PC-3 (cell line): ENCODE measurements at regions not wholly inside any gene's neighbourhood (a gene's known extent, or its start where the extent isn't known, plus 50 kb on each side); places are given as distances from the start of the nearest gene placed in this dataset.

Experiments used
- ATAC-seq: fragments of 200-7000 bp; cut with Tn5 transposase; 2 replicates; pipeline ENCODE4 v1.9.1; 2020; ENCODE audit warnings: mild to moderate bottlenecking, moderate library complexity
- BruUV-seq: library from RNA; stranded (reverse); fragments of 400-500 nt; replicated peaks from 2 replicates; lab custom pipeline; 2021; lab: Mats Ljungman, UMichigan
- CTCF ChIA-PET: fragments of 300-600 bp; sonication (Branson Sonifier 250); formaldehyde crosslinking; loops from one replicate; lab custom pipeline; 2022; ENCODE audit warnings: antibody characterized with exemption; lab: Charles Lee
- POLR2A ChIA-PET: fragments of 300-600 bp; sonication (Branson Sonifier 250); formaldehyde crosslinking; loops from one replicate; lab custom pipeline; 2022; ENCODE audit warnings: antibody characterized with exemption; ENCODE audit not compliant: unreplicated experiment; lab: Charles Lee
- DNase-seq: peaks from one replicate; pipeline ENCODE4 v3.0.0-alpha.2; 2015
- H2AFZ ChIP-seq: fragments of 300-600 bp; sonication (generic); 2 replicates; pipeline ENCODE4 v1.6.0; 2016; ENCODE audit warnings: antibody characterized with exemption, low read length
- H3F3A ChIP-seq: fragments of 300-600 bp; sonication (generic); one replicate; pipeline ENCODE4 v1.6.0; 2017; ENCODE audit warnings: antibody characterized with exemption, low read length, control low read depth, mild to moderate bottlenecking; ENCODE audit not compliant: unreplicated experiment
- H3K27ac ChIP-seq: fragments of 300-600 bp; sonication (generic); 2 replicates; pipeline ENCODE4 v1.5.1; 2016; ENCODE audit warnings: mild to moderate bottlenecking, low read length
- H3K27me3 ChIP-seq: fragments of 300-600 bp; sonication (generic); 2 replicates; pipeline ENCODE4 v1.6.1; 2016; ENCODE audit warnings: low read length, mixed read lengths
- H3K36me3 ChIP-seq: fragments of 300-600 bp; sonication (generic); 2 replicates; pipeline ENCODE4 v1.6.1; 2016; ENCODE audit warnings: low read depth, mixed run types, low read length, mixed read lengths
- H3K4me1 ChIP-seq: fragments of 300-600 bp; sonication (generic); 2 replicates; pipeline ENCODE4 v1.5.1; 2016; ENCODE audit warnings: low read length; ENCODE audit not compliant: insufficient read depth
- H3K4me2 ChIP-seq: fragments of 300-600 bp; sonication (generic); 2 replicates; pipeline ENCODE4 v1.6.0; 2016; ENCODE audit warnings: low read length
- H3K4me3 ChIP-seq: fragments of 300-600 bp; sonication (generic); 2 replicates; pipeline ENCODE4 v1.5.1; 2016; ENCODE audit warnings: mild to moderate bottlenecking, low read length, mixed read lengths
- H3K79me2 ChIP-seq: fragments of 300-600 bp; sonication (generic); 2 replicates; pipeline ENCODE4 v1.6.1; 2017; ENCODE audit warnings: low read length, mixed read lengths
- H3K9ac ChIP-seq: fragments of 300-600 bp; sonication (generic); 2 replicates; pipeline ENCODE4 v1.6.0; 2016; ENCODE audit warnings: mild to moderate bottlenecking, low read length
- H3K9me2 ChIP-seq: fragments of 300-600 bp; sonication (generic); replicated peaks from 2 replicates; pipeline ENCODE4 v1.6.1; 2016; ENCODE audit warnings: mixed run types, low read length, mixed read lengths
- H3K9me3 ChIP-seq: fragments of 300-600 bp; sonication (generic); 2 replicates; pipeline ENCODE4 v1.6.1; 2016; ENCODE audit warnings: low read length, mixed read lengths
- H4K20me1 ChIP-seq: fragments of 300-600 bp; sonication (generic); 2 replicates; pipeline ENCODE4 v1.6.1; 2016; ENCODE audit warnings: low read length, mixed read lengths
- EZH2 ChIP-seq: fragments of 300-600 bp; sonication (generic); IDR thresholded peaks from one replicate; pipeline ENCODE4 v1.6.1; 2017; ENCODE audit warnings: antibody characterized with exemption, mild to moderate bottlenecking, low read length; ENCODE audit not compliant: unreplicated experiment
- EZH2phosphoT487 ChIP-seq: fragments of 300-600 bp; sonication (generic); IDR thresholded peaks from 2 replicates; pipeline ENCODE4 v1.6.1; 2018; ENCODE audit warnings: mild to moderate bottlenecking, antibody characterized with exemption, low read length, borderline replicate concordance
- intact Hi-C: fragments of 100-400 bp; cut with micrococcal nuclease; formaldehyde crosslinking; loops from 2 replicates; pipeline ENCODE4 v1.9.0; 2023
- TF ChIP-seq, protein P1 (sequence below): fragments of 300-600 bp; sonication (generic); conservative IDR thresholded peaks from 2 replicates; pipeline ENCODE4 v1.5.1; 2017; ENCODE audit warnings: antibody characterized with exemption, low read depth, mild to moderate bottlenecking, low read length

DNA sequence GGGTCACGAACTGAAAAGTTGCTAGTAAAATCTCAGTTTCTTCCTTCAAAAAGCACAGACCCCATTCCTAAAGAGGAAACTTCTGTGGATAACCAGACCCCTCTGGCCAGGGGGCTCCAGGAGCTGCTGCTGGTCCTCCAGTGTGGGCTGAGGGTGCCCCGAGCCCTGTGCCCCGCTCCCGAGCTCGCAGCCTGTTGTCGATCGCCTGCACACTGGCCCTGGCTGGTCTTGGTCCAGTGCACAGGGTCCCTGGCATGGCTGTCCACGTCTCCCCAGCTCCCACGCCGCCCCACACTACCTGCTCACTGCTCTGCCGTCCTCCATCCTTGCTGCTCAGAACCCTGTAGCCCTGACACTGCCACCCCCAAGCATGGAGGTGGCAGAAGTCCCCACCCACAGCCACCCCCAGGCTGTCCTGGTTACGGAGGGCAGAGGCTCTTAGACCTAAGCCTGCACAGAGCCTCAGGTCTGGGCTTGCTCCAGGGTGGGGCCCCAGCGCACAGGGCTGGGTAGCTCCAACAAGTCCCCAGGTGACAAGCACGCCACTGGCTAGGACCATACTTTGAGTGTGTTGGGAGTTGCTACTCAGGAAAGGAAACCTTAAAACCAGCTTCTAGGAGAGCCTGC, 87.0 kb downstream of the PLXNA1 start:
- ChIA-PET CTCF (no interaction called here), POLR2A (no interaction called here)
- BruUV-seq, result no TSS peak
- no peak overlapping the region for H3K4me2 ChIP-seq
- H3K9ac ChIP-seq, result no peak overlapping the region
- no peak overlapping the region for H3K27ac ChIP-seq
- H3K4me3 ChIP-seq, result no peak overlapping the region
- DNase-seq, result no peak
- no peaks in the 10 kb centered on the region for H3K9me3 ChIP-seq
- H4K20me1 ChIP-seq, result no peaks in the 10 kb centered on the region
- no peaks in the 10 kb centered on the region for H3K9me2 ChIP-seq
- no peak for TF ChIP-seq EZH2
- TF ChIP-seq EZH2phosphoT487, result no peak
- TF ChIP-seq, protein P1, sequence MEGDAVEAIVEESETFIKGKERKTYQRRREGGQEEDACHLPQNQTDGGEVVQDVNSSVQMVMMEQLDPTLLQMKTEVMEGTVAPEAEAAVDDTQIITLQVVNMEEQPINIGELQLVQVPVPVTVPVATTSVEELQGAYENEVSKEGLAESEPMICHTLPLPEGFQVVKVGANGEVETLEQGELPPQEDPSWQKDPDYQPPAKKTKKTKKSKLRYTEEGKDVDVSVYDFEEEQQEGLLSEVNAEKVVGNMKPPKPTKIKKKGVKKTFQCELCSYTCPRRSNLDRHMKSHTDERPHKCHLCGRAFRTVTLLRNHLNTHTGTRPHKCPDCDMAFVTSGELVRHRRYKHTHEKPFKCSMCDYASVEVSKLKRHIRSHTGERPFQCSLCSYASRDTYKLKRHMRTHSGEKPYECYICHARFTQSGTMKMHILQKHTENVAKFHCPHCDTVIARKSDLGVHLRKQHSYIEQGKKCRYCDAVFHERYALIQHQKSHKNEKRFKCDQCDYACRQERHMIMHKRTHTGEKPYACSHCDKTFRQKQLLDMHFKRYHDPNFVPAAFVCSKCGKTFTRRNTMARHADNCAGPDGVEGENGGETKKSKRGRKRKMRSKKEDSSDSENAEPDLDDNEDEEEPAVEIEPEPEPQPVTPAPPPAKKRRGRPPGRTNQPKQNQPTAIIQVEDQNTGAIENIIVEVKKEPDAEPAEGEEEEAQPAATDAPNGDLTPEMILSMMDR, result no peak
- no peaks in the 10 kb centered on the region for H3K36me3 ChIP-seq
- no peak for ATAC-seq
- H3K27me3 ChIP-seq, result no peaks in the 10 kb centered on the region; the same call in 1 of the 2 replicates
- H3F3A ChIP-seq, result no peaks in the 10 kb centered on the region
- H3K79me2 ChIP-seq, result no peaks in the 10 kb centered on the region
- H3K4me1 ChIP-seq, result no peaks in the 10 kb centered on the region; the same call in 1 of the 2 replicates
- intact Hi-C loops, result no loop called here
- H2AFZ ChIP-seq, result no peak overlapping the region

DNA sequence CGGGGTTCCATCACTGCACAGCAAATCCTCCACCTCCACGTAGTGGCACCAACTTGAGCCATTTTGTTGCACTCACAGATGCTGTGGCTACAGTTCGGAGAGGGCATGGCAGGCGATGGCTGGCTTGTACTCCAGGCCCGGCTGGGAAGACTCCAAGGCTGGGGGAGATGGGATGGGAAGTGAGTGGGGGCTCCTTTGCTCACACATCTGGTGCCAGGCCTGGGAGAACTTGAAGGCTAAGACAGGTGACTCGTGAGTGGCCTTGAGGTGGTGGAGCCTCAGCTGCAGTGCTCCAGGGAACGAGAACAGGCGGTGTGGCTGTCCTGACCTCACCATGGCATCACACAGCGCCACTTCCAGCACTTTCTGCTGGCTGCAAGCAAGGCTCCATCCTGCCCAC, 87.9 kb downstream of the PLXNA1 start:
- no peak for ATAC-seq
- H3K79me2 ChIP-seq, result no peaks in the 10 kb centered on the region
- no peak overlapping the region for H3K9ac ChIP-seq
- ChIA-PET POLR2A (no interaction called here), CTCF (no interaction called here)
- H3F3A ChIP-seq, result no peaks in the 10 kb centered on the region
- intact Hi-C loops, result no loop called here
- no peaks in the 10 kb centered on the region for H3K36me3 ChIP-seq
- TF ChIP-seq, protein P1, result no peak
- TF ChIP-seq EZH2phosphoT487 (no peak), EZH2 (no peak)
- no peaks in the 10 kb centered on the region for H3K9me3 ChIP-seq
- no peak overlapping the region for H2AFZ ChIP-seq
- no peaks in the 10 kb centered on the region for H3K9me2 ChIP-seq
- no peaks in the 10 kb centered on the region; the same call in 1 of the 2 replicates for H3K27me3 ChIP-seq
- no peak overlapping the region for H3K4me2 ChIP-seq
- H4K20me1 ChIP-seq, result no peaks in the 10 kb centered on the region
- H3K4me3 ChIP-seq, result no peak overlapping the region
- no peak for DNase-seq
- H3K4me1 ChIP-seq, result no peaks in the 10 kb centered on the region
- no peak overlapping the region for H3K27ac ChIP-seq
- no TSS peak for BruUV-seq

DNA sequence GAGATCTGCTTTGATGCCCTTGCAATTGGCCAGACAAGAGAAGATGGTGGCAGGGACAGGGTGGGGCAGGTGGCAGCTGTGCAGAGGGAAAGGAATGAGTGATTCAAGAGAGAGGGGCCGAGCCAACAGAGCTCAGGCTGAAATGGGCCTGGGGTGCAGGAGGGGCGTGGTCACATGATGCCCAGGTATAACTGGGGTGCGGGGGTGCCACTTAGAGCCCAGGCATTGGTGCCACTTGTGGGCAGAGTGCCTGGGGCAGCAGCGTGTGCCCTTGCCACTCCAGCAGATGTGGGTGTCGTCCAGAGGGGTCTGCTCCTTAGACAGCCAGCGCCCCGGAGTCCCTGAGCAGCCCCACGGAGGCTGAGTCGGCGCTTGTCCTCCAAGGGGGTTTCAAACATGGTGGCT, 88.7 kb downstream of the PLXNA1 start:
- no peak overlapping the region for H3K4me2 ChIP-seq
- TF ChIP-seq, protein P1, result no peak
- no peak for TF ChIP-seq EZH2phosphoT487
- TF ChIP-seq EZH2, result no peak
- no peaks in the 10 kb centered on the region for H3K9me2 ChIP-seq
- H3K9me3 ChIP-seq, result no peaks in the 10 kb centered on the region
- CTCF ChIA-PET, result no interaction called here
- H3K4me3 ChIP-seq, result no peak overlapping the region
- ATAC-seq (no peak), DNase-seq (no peak)
- no peak overlapping the region for H3K27ac ChIP-seq
- BruUV-seq, result no TSS peak
- H4K20me1 ChIP-seq, result no peaks in the 10 kb centered on the region
- H2AFZ ChIP-seq, result no peak overlapping the region
- H3K79me2 ChIP-seq, result no peaks in the 10 kb centered on the region
- no peaks in the 10 kb centered on the region for H3K4me1 ChIP-seq
- no peak overlapping the region for H3K9ac ChIP-seq
- H3K36me3 ChIP-seq, result no peaks in the 10 kb centered on the region
- POLR2A ChIA-PET, result no interaction called here
- H3K27me3 ChIP-seq, result no peaks in the 10 kb centered on the region; the same call in 1 of the 2 replicates
- H3F3A ChIP-seq, result no peaks in the 10 kb centered on the region
- intact Hi-C loops, result no loop called here
